K562 (cell line): ENCODE measurements at regions not wholly inside any gene's neighbourhood (a gene's known extent, or its start where the extent isn't known, plus 50 kb on each side); places are given as distances from the start of the nearest gene placed in this dataset.
"Not testable (repeated sequence)": the region's sequence is repeated elsewhere in the genome, so short reads cannot be mapped to it uniquely, and the experiment has no call there.

ENCODE experiments used
- ATAC-seq: fragments of 200-7000 bp; cut with Tn5 transposase; 3 replicates; pipeline ENCODE4 v1.9.1; 2020; ENCODE audit warnings: moderate library complexity
- BruUV-seq: library from RNA; stranded (reverse); fragments of 400-500 nt; replicated peaks from 2 replicates; lab custom pipeline; 2021; lab: Mats Ljungman, UMichigan
- CTCF ChIA-PET: fragments of 300-600 bp; formaldehyde crosslinking; extraction: SDS; loops from one replicate; lab custom pipeline; 2021; ENCODE audit warnings: low intra/inter-chr PET ratio; lab: Yijun Ruan, JAX
- POLR2A ChIA-PET: fragments of 300-600, 350-650 bp; sonication (Branson Sonifier 250); formaldehyde crosslinking; extraction: SDS; loops from one replicate; lab custom pipeline; 2021; ENCODE audit warnings: antibody characterized with exemption, inconsistent platforms; lab: Yijun Ruan, JAX
- DNase-seq, 4 experiments: peaks; one replicate each; pipeline versions ENCODE4 v3.0.0 to v3.0.0-alpha.2; 2011 to 2018; ENCODE audit warnings: low spot score in 3 of 4, mixed read lengths in 3 of 4; ENCODE audit errors: extremely low read depth in 1 of 4
- FAIRE-seq: peaks from 2 replicates; lab custom pipeline; 2011; peaks lifted over from hg19 to GRCh38; lab: Jason Lieb, UNC
- H2AFZ ChIP-seq: 2 replicates; pipeline ENCODE4 v1.6.0; 2011; ENCODE audit warnings: low read depth, low read length, control low read depth, inconsistent platforms
- H3K27ac ChIP-seq: fragments of 200-600 bp; 3 replicates; pipeline ENCODE4 v1.8.0; 2011; ENCODE audit warnings: low read depth, mild to moderate bottlenecking, control low read depth, inconsistent platforms, low read length, moderate library complexity, mixed read lengths; ENCODE audit errors: extremely low read depth
- H3K27me3 ChIP-seq, 2 experiments: fragments of 300-600 bp in 1 of 2; 2 replicates in 1 of 2; 3 replicates in 1 of 2; pipeline versions ENCODE4 v1.6.0 to v1.8.0; 2011; ENCODE audit warnings: inconsistent platforms in 2 of 2, low read length in 2 of 2, mild to moderate bottlenecking in 1 of 2, mixed read lengths in 1 of 2, moderate library complexity in 1 of 2; ENCODE audit not compliant: control insufficient read depth in 2 of 2, insufficient read depth in 2 of 2
- H3K36me3 ChIP-seq: fragments of 300-600 bp; 3 replicates; pipeline ENCODE4 v1.8.0; 2011; ENCODE audit warnings: mild to moderate bottlenecking, low read length, inconsistent platforms; ENCODE audit not compliant: control insufficient read depth, insufficient read depth
- H3K4me1 ChIP-seq, 2 experiments: fragments of 200-600 bp in 1 of 2; replicated peaks in 1 of 2; 2 replicates in 1 of 2; 3 replicates in 1 of 2; pipeline versions ENCODE4 v1.5.1 to v1.8.0; 2011; ENCODE audit warnings: inconsistent platforms in 2 of 2, low read length in 2 of 2, mild to moderate bottlenecking in 1 of 2, mixed read lengths in 1 of 2, moderate library complexity in 1 of 2; ENCODE audit not compliant: control insufficient read depth in 2 of 2, insufficient read depth in 2 of 2
- H3K4me2 ChIP-seq: 2 replicates; pipeline ENCODE4 v1.6.1; 2011; ENCODE audit warnings: low read length, control low read depth, inconsistent platforms, mixed read lengths; ENCODE audit not compliant: insufficient read depth
- H3K4me3 ChIP-seq: fragments of 200-600 bp; sonication (generic), shearing (Covaris generic); 2 replicates; pipeline ENCODE4 v1.5.1; 2016; ENCODE audit warnings: control low read depth, inconsistent platforms
- H3K79me2 ChIP-seq: fragments of 200-600 bp; 3 replicates; pipeline ENCODE4 v1.8.0; 2011; ENCODE audit warnings: low read length, inconsistent platforms; ENCODE audit not compliant: control insufficient read depth, insufficient read depth
- H3K9ac ChIP-seq, 2 experiments: 2 replicates each; pipeline versions ENCODE4 v1.6.0 to v1.6.1; 2011; ENCODE audit warnings: low read depth in 2 of 2, low read length in 2 of 2, control low read depth in 1 of 2, inconsistent platforms in 1 of 2, mild to moderate bottlenecking in 1 of 2, mixed read lengths in 1 of 2; ENCODE audit not compliant: insufficient read depth in 1 of 2
- H3K9me1 ChIP-seq: one replicate; pipeline ENCODE4 v1.6.0; 2011; ENCODE audit warnings: inconsistent platforms, mild to moderate bottlenecking, low read length, moderate library complexity; ENCODE audit not compliant: control insufficient read depth, insufficient read depth
- H3K9me3 ChIP-seq: replicated peaks from 2 replicates; pipeline ENCODE4 v1.5.1; 2011; ENCODE audit warnings: low read depth, low read length, inconsistent platforms; ENCODE audit not compliant: control insufficient read depth, insufficient read depth
- H4K20me1 ChIP-seq: replicated peaks from 2 replicates; pipeline ENCODE4 v1.6.1; 2011; ENCODE audit warnings: low read length, inconsistent platforms, mixed read lengths; ENCODE audit not compliant: control insufficient read depth, insufficient read depth
- CBX3 ChIP-seq, 2 experiments: IDR thresholded peaks; 1 replicate in 1 of 2; 2 replicates in 1 of 2; pipeline ENCODE4 v1.6.1; 2012; ENCODE audit warnings: inconsistent platforms in 2 of 2, low read length in 2 of 2, borderline replicate concordance in 1 of 2, control low read depth in 1 of 2
- TRIM24 ChIP-seq, 2 experiments: fragments of 450-650 bp; IDR thresholded peaks; 2 replicates each; pipeline ENCODE4 v1.6.1; 2016
- TRIM28 ChIP-seq: fragments of 450-650 bp; IDR thresholded peaks from 2 replicates; pipeline ENCODE4 v1.6.1; 2017
- ZFP36 ChIP-seq: fragments of 150-350 bp; IDR thresholded peaks from 2 replicates; pipeline ENCODE4 v1.6.1; 2018; ENCODE audit warnings: low read length, low read depth; ENCODE audit not compliant: partially characterized antibody
- ZNF280A ChIP-seq: fragments of 450-650 bp; IDR thresholded peaks from 2 replicates; pipeline ENCODE4 v1.6.1; 2018; ENCODE audit warnings: mild to moderate bottlenecking, low read depth; ENCODE audit not compliant: partially characterized antibody
- ZNF431 ChIP-seq: sonication (generic); formaldehyde crosslinking; IDR thresholded peaks from 2 replicates; pipeline ENCODE4 v1.8.0; 2022; ENCODE audit warnings: mild to moderate bottlenecking, missing genetic modification reagents
- WGBS: fragments of 100-300 bp; shearing (Covaris generic); methylation state at CpG from one replicate; pipeline ENCODE4 v1.1.6; 2016; ENCODE audit warnings: low coverage, mixed read lengths; ENCODE audit not compliant: insufficient coverage; ENCODE audit errors: missing lambda C conversion rate; 5-methylcytosine and 5-hydroxymethylcytosine counted together
- in situ Hi-C: fragments of 300-500 bp; cut with MboI; formaldehyde crosslinking; loops from 4 replicates; pipeline ENCODE4 v1.15.0; 2018; ENCODE audit warnings: inconsistent platforms, mixed read lengths
- intact Hi-C: fragments of 100-400 bp; cut with micrococcal nuclease; formaldehyde crosslinking; loops from 2 replicates; pipeline ENCODE4 v1.14.2; 2022

- H3K4me2 ChIP-seq, H3K9me1 ChIP-seq, FAIRE-seq, H3K4me3 ChIP-seq, H4K20me1 ChIP-seq, in situ Hi-C loops, H3K27me3 ChIP-seq, H3K36me3 ChIP-seq, H3K9me3 ChIP-seq, ATAC-seq, H3K79me2 ChIP-seq, DNase-seq, H3K27ac ChIP-seq, POLR2A ChIA-PET, H3K9ac ChIP-seq, CTCF ChIA-PET, BruUV-seq, H2AFZ ChIP-seq: not testable (repeated sequence)
- intact Hi-C loops, result loop anchor here (5.0 kb wide), 3 partner anchors 78 to 158 kb away; no protein-coding TSS in a partner anchor
- 53% methylated on average over 2 of the region's 2 CpGs for WGBS
- TF ChIP-seq ZNF280A, result peak; percentile 12
- peak; percentile 42; the same call in 1 of the 2 replicates for TF ChIP-seq TRIM28
- TF ChIP-seq ZFP36, result peak; percentile 35
- peak; percentile 95 for TF ChIP-seq ZNF431
- peak in 1 of 2 experiments; percentile 27; a peak in 2 of 4 replicates for TF ChIP-seq TRIM24 (IDR thresholded peaks at IDR 0.05)
- peak in 1 of 2 experiments; percentile 50; a peak in 1 of 3 replicates for TF ChIP-seq CBX3 (IDR thresholded peaks at IDR 0.05; ENCODE audit: borderline replicate concordance in 1 of 2, low read length in 2 of 2)
- peaks cover 5 to 31% of the 10 kb centered on the region in 2 experiments; a peak in 3 of 5 replicates for H3K4me1 ChIP-seq
These were observed 137.9 kb upstream of the NUDT4 start for GRCh38 chr12:93239789-93240188.
